Stimulated activated CD4-positive, alpha-beta T cell treated with anti-CD3 and anti-CD28 coated beads, Interleukin-12 subunit alpha, Interleukin-12 subunit beta, amount 100 ng/mL, for 4 hours (primary cell): ENCODE measurements at regions not wholly inside any gene's neighbourhood (a gene's known extent, or its start where the extent isn't known, plus 50 kb on each side); places are given as distances from the start of the nearest gene placed in this dataset.

Source experiments
- DNase-seq: peaks from one replicate; pipeline ENCODE4 v3.0.0-alpha.2; 2020

DNA sequence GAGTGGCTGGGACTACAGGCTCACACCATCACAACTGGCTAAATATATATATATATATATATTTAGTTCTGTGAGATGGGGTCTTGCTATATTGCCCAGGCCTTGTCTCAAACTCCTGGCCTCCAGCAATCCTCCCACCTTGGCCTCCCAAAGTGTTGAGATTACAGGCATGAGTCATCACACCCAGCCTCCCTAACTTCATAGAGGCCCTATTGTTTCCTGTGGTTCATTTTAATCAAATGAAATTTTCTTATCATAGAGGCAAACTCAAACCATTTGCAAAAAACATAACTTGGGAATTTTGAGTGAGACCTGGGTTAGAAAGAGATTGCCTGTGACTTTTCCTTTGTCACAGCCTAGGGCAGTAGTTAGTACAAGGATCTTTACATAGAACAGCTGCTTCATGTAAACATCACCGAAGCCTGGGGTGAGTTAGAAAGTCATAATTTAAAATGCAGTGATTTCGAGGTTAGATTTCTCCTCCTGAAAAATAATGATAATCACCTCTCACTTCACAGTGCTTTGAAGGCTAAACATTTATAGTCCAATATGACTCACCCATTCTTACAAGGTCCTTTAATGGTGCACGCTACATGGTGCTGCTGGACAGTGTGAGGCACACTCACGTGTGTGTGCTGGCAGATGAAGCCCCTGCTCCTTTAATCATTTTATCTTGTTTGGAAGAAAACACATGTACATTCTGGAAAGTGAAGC, 188.9 kb downstream of the RHOU start:
- DNase-seq: no peak

DNA sequence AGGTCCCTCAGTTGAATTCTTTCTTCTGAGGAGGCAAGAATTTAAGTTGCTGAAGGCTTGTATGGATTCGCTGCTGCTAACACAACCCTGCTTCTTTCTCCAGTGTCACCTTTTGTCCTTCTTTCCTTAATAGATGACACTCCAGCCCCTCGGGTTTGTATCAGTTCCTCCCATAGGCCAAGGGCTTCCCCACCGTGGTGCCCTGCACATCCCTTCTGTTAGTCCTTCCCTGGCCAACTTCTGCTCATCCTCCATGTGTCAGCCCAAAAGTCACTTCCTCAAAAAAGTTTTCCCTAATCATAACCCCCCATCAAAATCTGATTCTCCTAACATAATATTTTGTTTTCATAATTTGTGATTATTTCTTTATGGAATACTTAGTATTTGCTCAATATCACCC, 190.4 kb downstream of the RHOU start:
- no peak for DNase-seq

DNA sequence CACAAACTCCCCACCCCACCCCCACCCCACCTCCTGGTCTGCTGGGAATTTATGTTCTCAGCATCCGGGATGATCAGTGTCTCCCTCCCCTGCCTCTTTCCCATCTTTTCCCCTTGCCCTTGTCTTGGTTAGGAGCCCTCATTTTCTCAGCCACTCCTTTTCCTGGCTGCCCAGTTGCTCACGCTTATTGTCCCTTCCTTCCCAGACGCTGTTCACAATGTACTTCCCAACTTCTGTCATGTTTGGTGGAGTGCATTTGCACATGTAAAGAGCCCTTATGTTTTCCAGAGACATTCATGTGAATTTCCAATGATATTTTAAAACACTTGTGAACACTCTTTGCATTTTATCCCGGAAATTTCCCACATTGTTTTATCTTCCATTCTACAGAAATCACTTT, 192.1 kb downstream of the RHOU start:
- no peak for DNase-seq

DNA sequence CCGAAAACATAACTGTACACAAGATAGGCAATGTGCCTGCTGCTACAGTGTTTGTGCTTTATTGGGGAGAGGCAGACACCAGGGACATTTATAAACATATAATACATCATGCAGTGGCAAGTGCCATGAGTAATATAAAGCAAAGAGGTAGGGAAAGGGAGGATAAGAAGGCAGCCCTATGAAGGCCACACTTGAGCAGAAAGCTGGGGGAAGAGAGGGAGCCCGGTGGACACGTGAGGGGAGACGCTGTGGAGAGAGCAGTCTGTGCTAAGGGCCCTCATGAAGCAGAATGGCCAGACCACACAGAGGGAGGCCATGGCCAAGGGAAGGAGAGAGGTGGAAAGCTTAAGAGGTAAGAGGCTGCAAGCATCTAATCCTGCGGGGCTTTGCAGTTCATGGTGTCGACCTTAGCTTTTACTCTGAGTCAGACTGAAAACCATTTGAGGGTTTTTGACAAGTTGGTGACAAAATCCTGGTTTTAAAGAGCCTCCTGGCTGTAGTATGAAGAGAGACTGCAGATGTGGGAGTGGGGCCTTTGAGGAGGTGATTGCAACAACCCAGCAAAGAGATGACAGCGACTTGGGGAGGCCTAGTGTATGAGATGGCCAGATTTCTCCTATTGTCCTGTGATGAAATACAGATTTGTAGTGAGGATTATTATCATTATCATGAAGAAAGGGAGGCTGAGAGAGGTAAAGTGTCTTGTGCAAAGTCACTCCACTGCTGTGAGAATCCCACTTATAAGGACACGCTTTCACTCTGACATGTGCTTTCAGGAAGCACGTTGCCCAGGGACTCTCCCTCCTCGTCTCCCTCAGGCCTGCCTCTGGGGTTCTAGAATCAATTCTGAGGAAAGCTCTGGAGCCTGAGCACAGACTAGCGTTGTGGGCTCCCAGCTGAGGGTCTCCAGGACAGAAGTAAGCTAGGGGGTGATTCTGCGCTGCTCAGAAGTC, 192.9 kb downstream of the RHOU start:
- no peak for DNase-seq

- no peak for DNase-seq
Measured at GRCh38 chr1:228929476-228930027, 194.3 kb downstream of the RHOU start.

GRCh38 chr1:228930479-228930957, 195.2 kb downstream of the RHOU start:
- DNase-seq: no peak

GRCh38 chr1:228933753-228934152, 198.5 kb downstream of the RHOU start:
- DNase-seq: no peak

DNA sequence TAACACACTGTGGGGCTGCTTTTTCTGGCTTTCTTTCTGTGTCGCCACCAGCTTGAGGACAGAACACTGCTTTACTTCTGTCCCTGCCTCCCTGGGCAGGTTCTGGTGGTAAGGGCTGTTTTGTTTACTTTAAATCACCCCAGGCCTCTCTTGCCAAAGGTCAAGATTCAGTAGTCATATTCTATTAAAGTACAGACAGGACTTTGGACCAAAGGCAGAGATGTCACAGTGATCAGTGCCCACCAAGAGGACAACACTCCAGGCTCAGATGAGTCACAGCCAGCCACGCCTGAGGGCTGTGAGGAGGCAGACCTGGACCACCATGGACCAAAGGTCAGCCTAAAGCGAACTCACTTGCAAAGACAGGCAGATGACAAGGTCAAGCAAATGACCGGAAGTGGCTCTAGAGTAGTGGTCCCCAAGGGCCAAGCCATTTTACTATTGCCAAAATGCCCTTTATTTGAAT, 200.0 kb downstream of the RHOU start:
- DNase-seq: no peak

DNA sequence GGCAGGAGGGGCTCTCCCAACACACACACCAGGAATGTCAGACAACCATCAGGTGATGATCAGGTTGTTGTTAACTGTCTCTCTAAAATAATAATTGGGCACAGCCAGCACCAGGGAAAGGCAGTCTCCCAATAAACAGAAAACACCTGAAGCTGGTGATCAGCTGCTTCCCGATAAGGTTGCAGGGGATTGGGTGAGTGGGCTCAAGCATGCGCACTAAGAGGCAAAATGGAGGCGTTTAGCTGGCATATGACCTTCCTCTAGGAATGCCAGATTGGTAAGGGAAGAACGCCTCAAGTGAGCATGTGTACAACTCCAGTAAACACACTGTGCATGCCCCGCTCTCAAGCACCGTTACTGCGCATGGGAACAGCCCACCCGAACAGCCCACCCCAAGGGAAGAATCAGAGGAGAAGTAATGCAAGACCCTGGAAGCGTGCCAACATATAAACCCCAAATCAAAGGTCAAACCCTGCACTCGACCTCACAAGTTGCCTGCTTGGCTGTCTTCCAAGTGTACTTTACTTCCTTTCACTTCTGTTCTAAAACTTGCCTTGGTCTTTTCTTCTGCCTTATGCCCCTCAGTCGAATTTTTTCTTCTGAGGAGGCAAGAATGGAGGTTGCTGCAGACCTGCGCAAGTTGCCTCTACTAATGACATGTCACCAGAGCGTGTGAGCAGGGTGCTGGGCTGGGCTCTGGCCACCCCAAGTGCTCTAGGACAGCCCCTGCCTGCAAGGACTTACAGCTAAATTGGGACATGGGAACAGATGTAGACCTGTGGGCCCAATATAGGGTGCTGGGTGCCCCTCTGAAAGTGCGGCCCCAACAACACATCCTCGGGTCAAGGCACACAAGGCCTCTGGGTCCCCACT, 200.8 kb downstream of the RHOU start:
- no peak for DNase-seq

DNA sequence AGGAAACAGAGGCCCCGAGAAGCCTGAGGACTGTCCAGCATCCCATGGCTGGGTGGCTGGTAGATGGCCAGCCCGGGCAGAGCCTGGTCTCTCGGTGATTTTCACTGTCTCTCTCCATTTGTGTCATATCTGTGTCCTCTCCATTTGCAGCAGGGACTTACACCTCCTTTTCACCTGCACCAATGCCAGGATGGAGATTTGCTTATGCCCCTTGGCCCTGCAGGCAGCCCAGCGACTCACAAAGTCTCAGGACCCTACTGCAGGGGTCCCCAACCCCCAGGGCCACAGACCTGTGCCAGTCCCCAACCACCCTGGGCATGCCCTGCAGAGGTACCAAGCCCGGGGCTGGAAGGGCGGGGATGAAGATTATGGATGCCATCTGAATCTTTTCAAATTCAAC, 201.6 kb downstream of the RHOU start:
- no peak for DNase-seq

DNA sequence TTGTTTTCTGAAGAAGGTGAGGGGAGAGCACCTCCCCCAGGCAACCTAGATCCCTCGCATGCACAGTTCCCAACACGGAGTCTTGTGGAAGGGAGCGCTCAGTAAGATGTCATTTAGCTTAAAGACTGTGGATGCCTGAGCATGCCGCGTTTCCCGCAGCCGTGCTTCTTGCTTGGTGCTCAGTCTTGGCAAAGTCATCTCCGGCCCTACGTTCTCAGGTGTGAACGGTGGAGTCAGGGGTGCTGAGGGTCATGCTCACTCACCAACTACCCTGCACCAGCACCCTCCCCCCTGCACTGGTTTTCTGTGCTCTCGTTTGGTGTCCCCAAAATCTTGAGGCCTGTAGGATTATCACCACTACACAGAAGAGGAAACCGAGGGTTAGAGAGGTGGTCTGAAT, 202.1 kb downstream of the RHOU start:
- DNase-seq: no peak

- no peak for DNase-seq
Measured at GRCh38 chr1:228937851-228938536, 202.7 kb downstream of the RHOU start.

DNA sequence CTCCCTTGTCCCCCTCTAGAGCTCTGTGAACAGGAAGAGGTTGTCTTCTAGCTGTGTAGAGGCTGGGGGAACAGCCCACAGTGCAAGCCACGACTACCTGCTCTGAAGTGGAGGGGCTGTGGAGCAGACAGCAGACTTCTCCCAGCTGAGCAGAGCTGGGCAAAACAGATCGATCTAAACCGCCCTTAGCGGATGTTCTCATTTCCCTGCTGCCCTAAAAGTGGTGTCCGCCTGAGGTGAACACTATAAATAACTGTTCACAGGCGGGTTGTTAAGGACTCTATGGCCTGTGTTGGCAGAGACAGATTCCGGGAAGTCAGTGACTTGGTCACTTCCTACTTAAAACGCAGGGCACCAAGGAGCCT, 203.2 kb downstream of the RHOU start:
- DNase-seq: no peak

- no peak for DNase-seq
Measured at GRCh38 chr1:228939001-228939691, 203.9 kb downstream of the RHOU start.

- no peak for DNase-seq
Measured at GRCh38 chr1:228939881-228940392, 204.7 kb downstream of the RHOU start.

DNA sequence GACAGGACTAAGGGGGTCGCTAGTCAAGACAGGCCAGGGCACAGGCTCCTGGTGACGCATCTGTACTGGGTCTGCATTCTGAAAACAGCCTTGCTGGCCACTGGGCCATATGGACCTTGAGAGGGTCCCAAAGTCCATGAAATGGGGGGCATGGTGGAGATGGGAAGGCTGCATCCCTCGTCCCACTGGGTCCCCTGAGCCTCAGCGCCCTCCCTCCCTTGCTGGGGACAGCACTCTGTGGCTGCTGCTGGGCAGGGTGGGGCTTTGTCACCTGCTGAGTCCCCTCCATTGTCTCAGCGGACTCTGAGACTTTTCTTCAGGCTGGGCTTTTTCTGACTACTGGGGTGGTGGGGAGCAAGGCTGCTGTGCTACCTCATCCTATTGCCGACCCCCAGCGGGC, 205.2 kb downstream of the RHOU start:
- DNase-seq: no peak

- DNase-seq: no peak
Measured at GRCh38 chr1:228940926-228941325, 205.6 kb downstream of the RHOU start.

GRCh38 chr1:228941666-228942065, 206.4 kb downstream of the RHOU start:
- DNase-seq: no peak

DNA sequence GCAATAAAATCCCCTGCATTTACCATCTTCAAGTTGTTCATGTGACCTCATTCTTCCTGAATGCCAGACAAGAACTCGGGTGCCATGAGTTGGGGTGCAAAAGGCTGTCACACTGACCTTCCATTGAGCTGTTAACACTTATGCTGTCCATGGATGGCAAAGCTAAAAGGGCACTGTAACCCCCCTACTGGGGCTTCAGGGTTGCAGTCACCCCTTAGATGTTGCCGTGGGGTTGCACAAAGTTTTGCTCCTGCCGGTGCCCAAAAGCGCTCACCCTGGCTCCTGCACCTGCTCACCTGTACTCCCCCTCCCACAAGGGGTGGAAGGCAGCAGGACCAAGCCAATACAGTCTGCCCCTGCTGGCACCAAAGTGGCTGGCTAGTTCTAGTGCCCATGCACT, 208.2 kb downstream of the RHOU start:
- DNase-seq: no peak

DNA sequence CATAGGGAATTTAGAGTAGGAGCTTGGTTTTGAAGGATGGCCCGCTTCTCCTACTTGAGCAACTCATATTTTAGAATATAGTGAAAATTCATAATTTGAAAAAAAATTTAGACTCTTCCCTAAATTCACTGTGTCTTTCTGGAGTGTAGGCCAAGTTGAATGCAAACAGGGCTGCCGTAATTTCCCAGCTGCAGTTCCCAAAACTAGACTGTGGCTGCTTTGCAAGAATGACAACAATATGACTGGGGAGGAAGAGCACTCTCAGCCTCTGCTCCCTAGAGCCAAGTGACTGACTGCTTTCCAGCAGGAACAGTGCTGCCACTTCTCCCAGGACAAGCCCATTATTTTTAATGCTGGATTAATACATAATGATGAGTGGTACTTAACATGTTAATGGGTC, 209.0 kb downstream of the RHOU start:
- DNase-seq: no peak

- no peak for DNase-seq
Measured at GRCh38 chr1:228944935-228945371, 209.7 kb downstream of the RHOU start.
